Mucosa of rectum (tissue), 2 donors: ENCODE measurements at regions not wholly inside any gene's neighbourhood (a gene's known extent, or its start where the extent isn't known, plus 50 kb on each side); places are given as distances from the start of the nearest gene placed in this dataset.

Experiments used
- H3K27ac ChIP-seq, 2 donors: one replicate each; pipeline ENCODE4 v1.7.0; 2013; ENCODE audit warnings: inconsistent platforms in 2 of 2, low read depth in 2 of 2, low read length in 2 of 2
- H3K27me3 ChIP-seq, 2 donors: one replicate each; pipeline ENCODE4 v1.7.0; 2013; ENCODE audit warnings: low read length in 2 of 2; ENCODE audit not compliant: control insufficient read depth in 2 of 2, insufficient read depth in 2 of 2
- H3K36me3 ChIP-seq, 2 donors: one replicate each; pipeline ENCODE4 v1.7.0; 2013; ENCODE audit warnings: low read length in 2 of 2; ENCODE audit not compliant: control insufficient read depth in 2 of 2, insufficient read depth in 2 of 2
- H3K4me1 ChIP-seq, 2 donors: one replicate each; pipeline ENCODE4 v1.7.0; 2013; ENCODE audit warnings: low read length in 2 of 2, mild to moderate bottlenecking in 1 of 2; ENCODE audit not compliant: control insufficient read depth in 2 of 2, insufficient read depth in 2 of 2
- H3K4me3 ChIP-seq, 2 donors: one replicate each; pipeline ENCODE4 v1.7.0; 2013; ENCODE audit warnings: low read length in 2 of 2
- H3K9ac ChIP-seq, 2 donors: one replicate each; pipeline ENCODE4 v1.7.0; 2013; ENCODE audit warnings: low read length in 2 of 2, low read depth in 1 of 2, mild to moderate bottlenecking in 1 of 2
- H3K9me3 ChIP-seq, 2 donors: one replicate each; pipeline ENCODE4 v1.7.0; 2013; ENCODE audit warnings: low read length in 2 of 2; ENCODE audit not compliant: control insufficient read depth in 2 of 2
- donor health status: healthy.
- donor health status: Normal muscosa, but diverticular disease.

DNA sequence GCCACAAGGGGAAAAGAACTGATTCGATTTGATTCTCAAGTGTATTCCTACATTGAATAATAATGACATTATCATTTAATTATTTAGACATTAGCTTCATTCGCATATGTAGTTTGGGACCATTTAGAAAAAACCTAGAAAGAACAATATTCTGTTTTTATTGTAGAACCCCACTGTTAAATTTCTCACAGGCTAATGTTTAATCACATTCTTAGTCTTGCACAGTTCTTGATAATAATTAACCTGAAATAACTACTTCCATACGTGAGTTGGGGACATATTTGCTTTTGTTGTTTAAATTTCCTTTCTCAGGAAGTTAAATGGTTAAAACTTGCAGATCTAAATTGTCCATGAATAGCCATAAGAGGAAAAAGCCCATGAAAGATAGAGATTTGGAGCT is 275.2 kb downstream of the TFAP2B start:
- no peak overlapping the region for H3K4me3 ChIP-seq
- H3K9ac ChIP-seq = no peak overlapping the region
- peaks cover 0 to 6% of the 10 kb centered on the region in 2 donors for H3K9me3 ChIP-seq
- H3K27me3 ChIP-seq = no peaks in the 10 kb centered on the region
- no peaks in the 10 kb centered on the region for H3K4me1 ChIP-seq
- H3K27ac ChIP-seq = no peak overlapping the region
- H3K36me3 ChIP-seq = no peaks in the 10 kb centered on the region

DNA sequence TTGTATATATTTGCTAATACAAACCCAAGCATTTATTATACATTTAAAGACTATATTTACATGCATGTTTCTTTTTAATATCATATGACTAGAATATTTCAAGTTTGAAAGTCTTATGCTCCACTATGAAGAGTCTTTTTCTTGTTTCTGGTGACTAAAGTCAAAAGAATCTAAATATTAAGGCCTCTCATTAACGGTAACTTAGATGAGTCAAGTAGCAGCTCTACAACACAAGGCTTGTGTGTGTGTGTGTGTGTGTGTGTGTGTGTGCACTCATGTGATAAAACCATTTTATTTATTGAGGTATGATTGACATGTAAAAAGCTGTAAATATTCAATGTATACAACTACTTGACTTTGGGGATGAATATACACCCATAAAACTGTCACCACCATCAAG is 275.6 kb downstream of the TFAP2B start:
- Histone ChIP-seq H3K36me3 (no peaks in the 10 kb centered on the region), H3K9ac (no peak overlapping the region), H3K4me3 (no peak overlapping the region), H3K9me3 (peaks cover 0 to 6% of the 10 kb centered on the region in 2 donors), H3K27me3 (no peaks in the 10 kb centered on the region), H3K27ac (no peak overlapping the region), H3K4me1 (no peaks in the 10 kb centered on the region)

DNA sequence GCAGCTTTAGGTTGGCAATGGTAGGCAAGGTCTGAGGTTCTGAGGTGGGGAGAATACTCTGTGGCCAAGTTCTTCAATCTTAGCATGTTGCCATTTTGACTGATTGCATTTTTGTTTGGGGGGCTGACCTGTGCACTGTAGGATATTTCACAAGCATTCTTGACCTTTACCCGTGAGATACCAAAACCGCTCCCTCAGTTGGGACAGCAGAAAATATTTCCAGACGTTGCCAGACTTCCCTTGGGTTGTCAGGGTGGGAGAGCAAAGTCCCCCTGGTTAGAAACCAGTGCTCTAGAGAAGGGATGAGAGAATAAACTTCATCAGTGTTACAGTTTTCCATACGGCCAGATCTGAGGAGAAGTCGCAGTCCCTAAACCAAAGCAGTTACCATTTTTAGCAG is 279.6 kb downstream of the TFAP2B start:
- no peaks in the 10 kb centered on the region for H3K9me3 ChIP-seq
- H3K27ac ChIP-seq = no peak overlapping the region
- H3K36me3 ChIP-seq = no peaks in the 10 kb centered on the region
- H3K4me3 ChIP-seq = no peak overlapping the region
- H3K4me1 ChIP-seq = no peaks in the 10 kb centered on the region
- no peak overlapping the region for H3K9ac ChIP-seq
- H3K27me3 ChIP-seq = no peaks in the 10 kb centered on the region

DNA sequence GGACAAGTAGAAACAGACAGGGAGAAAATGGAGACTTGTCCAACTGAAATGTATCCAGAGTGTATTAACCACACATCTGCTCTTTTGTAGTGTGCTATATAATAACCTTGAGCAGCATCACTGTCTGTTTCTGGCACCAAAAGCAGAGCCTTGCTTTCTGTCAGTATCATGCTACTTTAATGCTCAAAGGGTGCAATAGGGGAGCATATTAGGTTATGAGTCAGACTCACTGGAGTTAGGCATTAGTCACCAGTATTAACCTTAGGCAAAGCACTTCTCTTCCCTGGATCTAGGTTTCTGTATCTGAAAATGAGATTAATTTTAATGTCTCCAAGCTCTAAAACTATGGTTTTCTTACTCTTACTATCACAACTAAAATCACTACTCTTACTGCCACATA is 280.1 kb downstream of the TFAP2B start:
- Histone ChIP-seq H3K27me3 (no peaks in the 10 kb centered on the region), H3K9me3 (no peaks in the 10 kb centered on the region), H3K4me1 (no peaks in the 10 kb centered on the region), H3K4me3 (no peak overlapping the region), H3K9ac (no peak overlapping the region), H3K36me3 (no peaks in the 10 kb centered on the region), H3K27ac (no peak overlapping the region)

DNA sequence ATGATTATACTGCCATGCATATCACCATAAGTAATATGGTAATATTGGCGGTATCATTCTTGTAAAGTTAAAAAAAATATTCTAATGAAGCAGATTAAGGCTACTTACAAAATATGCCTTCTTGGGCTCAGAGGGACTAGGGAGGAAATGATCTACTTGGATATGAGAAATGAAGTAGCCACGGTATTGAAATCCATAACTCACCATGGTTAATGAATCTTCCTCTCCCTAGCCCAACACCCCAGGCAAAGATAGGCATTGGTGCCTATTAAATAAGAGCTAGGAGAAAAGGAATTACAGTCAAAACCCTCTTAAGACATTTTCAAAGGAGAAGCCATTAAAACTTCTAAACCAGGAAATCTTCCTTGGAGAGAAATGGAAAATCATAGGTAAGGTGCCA is 280.5 kb downstream of the TFAP2B start:
- Histone ChIP-seq H3K27ac (no peak overlapping the region), H3K4me1 (no peaks in the 10 kb centered on the region), H3K27me3 (no peaks in the 10 kb centered on the region), H3K36me3 (no peaks in the 10 kb centered on the region), H3K9ac (no peak overlapping the region), H3K9me3 (no peaks in the 10 kb centered on the region), H3K4me3 (no peak overlapping the region)

DNA sequence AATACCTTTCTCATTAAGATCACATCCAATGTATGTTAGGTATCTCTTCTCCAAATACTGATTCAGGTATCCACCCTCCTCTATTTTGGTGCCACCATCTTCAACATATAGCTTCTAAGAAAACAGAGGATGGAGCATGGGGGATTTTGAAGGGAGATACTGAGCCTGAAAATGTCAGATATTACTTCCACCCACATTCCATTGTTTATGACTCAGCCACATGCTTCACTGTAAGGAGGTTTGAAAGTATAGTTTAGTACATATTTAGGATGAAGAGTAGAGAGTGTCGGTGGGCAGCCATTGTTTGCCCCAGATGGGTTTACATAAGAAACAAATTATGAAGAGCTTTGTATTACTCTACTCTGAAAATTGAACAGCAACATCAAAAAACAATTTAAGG is 286.7 kb downstream of the TFAP2B start:
- H3K27me3 ChIP-seq = no peaks in the 10 kb centered on the region
- no peaks in the 10 kb centered on the region for H3K36me3 ChIP-seq
- H3K27ac ChIP-seq = no peak overlapping the region
- H3K9me3 ChIP-seq = no peaks in the 10 kb centered on the region
- H3K4me3 ChIP-seq = no peak overlapping the region
- no peaks in the 10 kb centered on the region for H3K4me1 ChIP-seq
- H3K9ac ChIP-seq = no peak overlapping the region

DNA sequence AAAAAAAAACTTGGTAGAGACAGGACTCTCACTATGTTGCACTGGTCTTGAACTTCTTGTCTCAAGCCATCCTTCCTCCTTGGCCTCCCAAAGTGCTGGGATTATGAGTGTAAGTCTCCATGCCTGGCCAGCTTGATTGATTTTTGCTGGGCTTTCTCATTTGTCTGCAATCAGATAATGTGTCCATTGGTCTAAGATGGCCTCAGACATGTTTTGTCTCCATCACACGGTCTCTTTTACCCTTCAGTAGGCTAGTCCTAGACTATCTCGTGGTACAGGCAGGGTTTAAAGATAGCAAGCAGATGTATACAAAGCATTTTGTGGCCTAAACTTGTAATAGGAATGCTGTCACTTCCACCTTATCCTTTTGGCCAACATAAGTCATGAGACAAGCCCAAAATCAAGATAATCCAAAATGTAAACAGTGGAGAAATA is 289.1 kb downstream of the TFAP2B start:
- no peak overlapping the region for H3K9ac ChIP-seq
- H3K36me3 ChIP-seq = no peaks in the 10 kb centered on the region
- H3K4me3 ChIP-seq = no peak overlapping the region
- H3K4me1 ChIP-seq = no peaks in the 10 kb centered on the region
- no peaks in the 10 kb centered on the region for H3K27me3 ChIP-seq
- H3K9me3 ChIP-seq = no peaks in the 10 kb centered on the region
- H3K27ac ChIP-seq = no peak overlapping the region

DNA sequence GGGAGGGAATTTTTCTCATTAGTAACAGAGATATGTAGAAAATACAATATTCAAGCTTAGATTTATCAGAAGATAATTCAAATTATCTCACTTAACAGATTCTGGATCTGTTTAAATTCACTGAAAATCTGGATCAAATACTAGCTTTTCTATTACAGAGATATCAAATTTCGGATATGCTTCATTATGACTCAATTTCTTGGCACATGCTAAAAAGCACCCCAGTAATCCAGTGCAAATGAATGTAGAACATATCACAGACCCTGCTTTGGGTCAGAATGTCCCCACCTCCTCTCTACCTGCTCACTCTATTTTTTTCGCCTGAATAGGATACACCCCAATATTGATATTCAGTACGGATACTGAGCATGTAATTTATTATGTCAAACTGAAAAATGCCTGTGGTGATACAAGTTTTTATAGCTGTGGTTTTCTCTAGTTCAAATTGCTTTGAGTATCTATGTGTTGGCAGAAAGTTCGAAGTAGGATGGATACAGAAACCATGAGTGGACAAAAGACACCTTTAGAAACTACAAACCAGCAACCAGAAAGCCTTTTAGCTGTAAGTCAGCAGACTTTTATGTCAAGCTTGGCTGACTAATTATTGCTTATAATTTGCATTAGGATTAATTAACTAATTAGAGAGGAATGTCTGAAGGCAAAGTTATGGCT is 290.0 kb downstream of the TFAP2B start:
- Histone ChIP-seq H3K9me3 (no peaks in the 10 kb centered on the region), H3K27ac (no peak overlapping the region)

DNA sequence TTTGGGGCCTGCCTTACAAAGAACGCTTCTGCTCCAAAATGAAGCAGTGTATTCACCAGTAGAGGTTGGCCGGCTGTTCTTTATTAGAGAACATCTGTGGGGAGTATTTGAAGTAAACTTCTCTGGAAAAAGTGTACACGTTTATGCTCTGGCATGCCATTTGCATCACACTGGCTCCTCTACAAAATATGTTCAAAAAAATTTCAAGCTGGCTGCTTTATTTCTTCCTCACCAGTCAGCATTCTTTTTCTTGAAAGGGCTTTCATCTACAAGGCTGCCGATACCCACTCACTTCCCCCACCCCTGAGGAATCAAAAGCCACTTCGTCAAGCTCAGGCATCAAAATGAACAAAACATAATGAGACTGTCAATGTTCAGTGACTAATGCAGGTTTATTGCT is 294.1 kb downstream of the TFAP2B start:
- Histone ChIP-seq H3K9me3 (no peaks in the 10 kb centered on the region), H3K4me3 (no peak overlapping the region), H3K27ac (no peak overlapping the region), H3K9ac (no peak overlapping the region), H3K4me1 (no peaks in the 10 kb centered on the region), H3K27me3 (peaks cover 0 to 2% of the 10 kb centered on the region in 2 donors), H3K36me3 (no peaks in the 10 kb centered on the region)

More for the DNA sequence above, 290.0 kb downstream of the TFAP2B start:
- Histone ChIP-seq H3K4me3 (no peak overlapping the region), H3K27me3 (no peaks in the 10 kb centered on the region), H3K36me3 (no peaks in the 10 kb centered on the region), H3K9ac (no peak overlapping the region), H3K4me1 (no peaks in the 10 kb centered on the region)

DNA sequence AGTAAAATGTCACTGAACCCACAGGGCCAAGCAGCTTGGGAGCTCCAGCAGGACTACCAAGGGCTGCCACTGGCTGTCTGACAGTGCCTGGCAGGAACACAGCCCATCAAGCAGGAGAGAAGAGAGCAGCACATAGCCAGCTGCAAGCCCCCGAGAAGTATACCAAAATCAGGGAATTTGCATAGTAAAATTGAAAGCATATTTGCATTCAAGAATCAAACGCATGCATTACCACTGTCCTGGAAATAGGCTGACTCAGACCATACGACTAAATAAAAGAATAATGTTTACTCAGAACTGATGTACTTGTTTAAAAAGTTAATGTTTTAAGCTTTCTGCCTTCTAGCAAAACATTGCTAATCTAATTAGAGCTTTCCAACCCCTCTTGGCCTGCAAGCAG is 298.1 kb downstream of the TFAP2B start:
- no peaks in the 10 kb centered on the region for H3K36me3 ChIP-seq
- no peak overlapping the region for H3K9ac ChIP-seq
- no peaks in the 10 kb centered on the region for H3K4me1 ChIP-seq
- H3K27me3 ChIP-seq = peaks cover 0 to 2% of the 10 kb centered on the region in 2 donors
- H3K9me3 ChIP-seq = no peaks in the 10 kb centered on the region
- no peak overlapping the region for H3K4me3 ChIP-seq
- H3K27ac ChIP-seq = no peak overlapping the region

DNA sequence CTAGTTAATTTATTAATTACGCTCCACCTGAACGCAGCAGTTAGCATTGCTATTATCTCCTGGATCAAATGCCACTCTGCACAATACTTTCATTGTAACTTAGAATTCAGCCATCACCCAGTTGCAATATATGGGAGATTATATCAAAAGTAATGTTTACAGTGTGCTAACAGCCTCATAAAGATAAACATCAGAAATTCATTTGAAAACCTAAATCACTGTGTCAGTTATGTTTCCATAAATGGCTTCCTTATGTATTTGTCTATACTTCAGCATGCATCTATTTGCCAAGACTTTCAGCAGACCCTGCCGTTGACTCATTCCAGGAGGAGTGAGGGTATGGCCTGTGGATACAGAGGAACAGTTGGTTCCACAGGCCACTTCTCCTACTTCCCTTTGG is 300.1 kb downstream of the TFAP2B start:
- Histone ChIP-seq H3K27ac (no peak overlapping the region), H3K4me1 (no peaks in the 10 kb centered on the region), H3K9ac (no peak overlapping the region), H3K9me3 (no peaks in the 10 kb centered on the region), H3K4me3 (no peak overlapping the region), H3K27me3 (peaks cover 0 to 2% of the 10 kb centered on the region in 2 donors), H3K36me3 (no peaks in the 10 kb centered on the region)
